CMK (cell line): ENCODE measurements at regions not wholly inside any gene's neighbourhood (a gene's known extent, or its start where the extent isn't known, plus 50 kb on each side); places are given as distances from the start of the nearest gene placed in this dataset.

Experiments
- DNase-seq: peaks from one replicate; pipeline ENCODE4 v3.0.0-alpha.2; 2010; ENCODE audit warnings: low read depth

GRCh38 chr13:108528303-108528702 is 101.1 kb upstream of the MYO16 start:
- no peak for DNase-seq

GRCh38 chr13:108533842-108534241 is 95.6 kb upstream of the MYO16 start:
- DNase-seq, result no peak

GRCh38 chr13:108534728-108535127 is 94.7 kb upstream of the MYO16 start:
- DNase-seq, result no peak

- DNase-seq, result no peak
These were observed 79.5 kb upstream of the MYO16 start for GRCh38 chr13:108549934-108550333.

- DNase-seq, result no peak
These were observed 77.7 kb upstream of the MYO16 start for GRCh38 chr13:108551674-108552073.

GRCh38 chr13:108558489-108558888 is 70.9 kb upstream of the MYO16 start:
- no peak for DNase-seq

- no peak for DNase-seq
These were observed 69.3 kb upstream of the MYO16 start for GRCh38 chr13:108560093-108560492.

GRCh38 chr13:108561149-108561548 is 68.3 kb upstream of the MYO16 start:
- no peak for DNase-seq

- DNase-seq, result no peak
These were observed 62.8 kb upstream of the MYO16 start for GRCh38 chr13:108566413-108567170.

GRCh38 chr13:108572782-108573211 is 56.6 kb upstream of the MYO16 start:
- DNase-seq, result peak; percentile 11

- DNase-seq, result no peak
These were observed 56.0 kb upstream of the MYO16 start for GRCh38 chr13:108573455-108573854.

GRCh38 chr13:108574856-108575255 is 54.6 kb upstream of the MYO16 start:
- no peak for DNase-seq

- no peak for DNase-seq
These were observed 54.0 kb upstream of the MYO16 start for GRCh38 chr13:108575430-108575829.
